Hindlimb muscle (tissue), 1 donor: ENCODE measurements at regions not wholly inside any gene's neighbourhood (a gene's known extent, or its start where the extent isn't known, plus 50 kb on each side); places are given as distances from the start of the nearest gene placed in this dataset.
"Not testable (repeated sequence)": the region's sequence is repeated elsewhere in the genome, so short reads cannot be mapped to it uniquely, and the experiment has no call there.

ENCODE experiments used
- DNase-seq: peaks from one replicate; pipeline ENCODE4 v3.0.0-alpha.2; 2013

GRCh38 chr1:120465900-120466299, 51.1 kb downstream of the NBPF8 start:
- DNase-seq, result not testable (repeated sequence)

- not testable (repeated sequence) for DNase-seq
Measured at GRCh38 chr1:120477663-120478062, 62.8 kb downstream of the NBPF8 start.

- DNase-seq, result not testable (repeated sequence)
Measured at GRCh38 chr1:120478400-120478799, 63.6 kb downstream of the NBPF8 start.

- not testable (repeated sequence) for DNase-seq
Measured at GRCh38 chr1:120487542-120487941, 72.7 kb downstream of the NBPF8 start.

GRCh38 chr1:120489217-120489616, 74.4 kb downstream of the NBPF8 start:
- DNase-seq, result not testable (repeated sequence)

GRCh38 chr1:120497145-120497544, 82.3 kb downstream of the NBPF8 start:
- not testable (repeated sequence) for DNase-seq

- not testable (repeated sequence) for DNase-seq
Measured at GRCh38 chr1:120503284-120503683, 88.4 kb downstream of the NBPF8 start.

- not testable (repeated sequence) for DNase-seq
Measured at GRCh38 chr1:120506352-120506751, 91.5 kb downstream of the NBPF8 start.

- not testable (repeated sequence) for DNase-seq
Measured at GRCh38 chr1:120508351-120508750, 93.5 kb downstream of the NBPF8 start.

GRCh38 chr1:120509258-120509657, 94.4 kb downstream of the NBPF8 start:
- DNase-seq, result not testable (repeated sequence)

- DNase-seq, result not testable (repeated sequence)
Measured at GRCh38 chr1:120513099-120513498, 98.3 kb downstream of the NBPF8 start.

GRCh38 chr1:120513531-120513930, 98.7 kb downstream of the NBPF8 start:
- DNase-seq, result not testable (repeated sequence)

GRCh38 chr1:120519196-120519595, 104.4 kb downstream of the NBPF8 start:
- DNase-seq, result not testable (repeated sequence)

GRCh38 chr1:120524416-120524815, 109.6 kb downstream of the NBPF8 start:
- DNase-seq, result not testable (repeated sequence)

- DNase-seq, result not testable (repeated sequence)
Measured at GRCh38 chr1:120525386-120525785, 110.6 kb downstream of the NBPF8 start.

GRCh38 chr1:120529475-120530089, 114.7 kb downstream of the NBPF8 start:
- DNase-seq, result not testable (repeated sequence)

GRCh38 chr1:120531455-120531854, 116.6 kb downstream of the NBPF8 start:
- not testable (repeated sequence) for DNase-seq

- DNase-seq, result not testable (repeated sequence)
Measured at GRCh38 chr1:120534361-120535047, 119.7 kb downstream of the NBPF8 start.

- not testable (repeated sequence) for DNase-seq
Measured at GRCh38 chr1:120535052-120535451, 120.2 kb downstream of the NBPF8 start.

GRCh38 chr1:120541394-120541793, 126.6 kb downstream of the NBPF8 start:
- not testable (repeated sequence) for DNase-seq

GRCh38 chr1:120542365-120542764, 127.5 kb downstream of the NBPF8 start:
- DNase-seq, result not testable (repeated sequence)

GRCh38 chr1:120542940-120543339, 128.1 kb downstream of the NBPF8 start:
- DNase-seq, result not testable (repeated sequence)

GRCh38 chr1:120544434-120544833, 129.6 kb downstream of the NBPF8 start:
- DNase-seq, result not testable (repeated sequence)

GRCh38 chr1:120550335-120550734, 135.5 kb downstream of the NBPF8 start:
- not testable (repeated sequence) for DNase-seq
